B cell (primary cell): ENCODE measurements at regions not wholly inside any gene's neighbourhood (a gene's known extent, or its start where the extent isn't known, plus 50 kb on each side); places are given as distances from the start of the nearest gene placed in this dataset.

Source experiments
- ATAC-seq: fragments of 200-7000 bp; cut with Tn5 transposase; one replicate; pipeline ENCODE4 v1.10.0; 2021; ENCODE audit warnings: low read depth, mild to moderate bottlenecking, moderate number of reproducible peaks, moderate library complexity
- CTCF ChIA-PET: fragments of 350-600 bp; sonication (Branson Sonifier 250); formaldehyde crosslinking; loops from one replicate; lab custom pipeline; 2021; ENCODE audit warnings: antibody characterized with exemption, inconsistent platforms; lab: Charles Lee
- POLR2A ChIA-PET: fragments of 350-600 bp; sonication (Branson Sonifier 250); formaldehyde crosslinking; loops from one replicate; lab custom pipeline; 2021; ENCODE audit warnings: antibody characterized with exemption; lab: Charles Lee
- DNase-seq: peaks from one replicate; pipeline ENCODE4 v3.0.0; 2013
- H2AFZ ChIP-seq: 2 replicates; pipeline ENCODE4 v1.6.1; 2012; ENCODE audit warnings: mild to moderate bottlenecking, low read depth, low read length; ENCODE audit not compliant: insufficient read depth, poor library complexity, severe bottlenecking
- H3K27ac ChIP-seq, 2 donors: 1 replicate in 1 of 2; 2 replicates in 1 of 2; pipeline ENCODE4 v1.5.1; 2012 to 2013; ENCODE audit warnings: low read length in 2 of 2, mild to moderate bottlenecking in 2 of 2, moderate library complexity in 1 of 2
- H3K27me3 ChIP-seq, 4 experiments: fragments of 200-600 bp in 1 of 4; sonication (generic) in 1 of 4; replicated peaks in 1 of 4; 1 replicate in 2 of 4; 2 replicates in 2 of 4; pipeline versions ENCODE4 v1.6.1 to v1.7.0; 2013 to 2016; ENCODE audit warnings: low read length in 3 of 4, mild to moderate bottlenecking in 2 of 4, mixed read lengths in 1 of 4, moderate library complexity in 1 of 4; ENCODE audit not compliant: insufficient read depth in 4 of 4, control insufficient read depth in 3 of 4; ENCODE audit errors: control extremely low read depth in 1 of 4
- H3K36me3 ChIP-seq, 2 experiments: replicated peaks in 1 of 2; 1 replicate in 1 of 2; 2 replicates in 1 of 2; pipeline versions ENCODE4 v1.6.1 to v1.7.1; 2013; ENCODE audit warnings: low read length in 1 of 2; ENCODE audit not compliant: insufficient read depth in 2 of 2, control insufficient read depth in 1 of 2; ENCODE audit errors: control extremely low read depth in 1 of 2, extremely low read depth in 1 of 2
- H3K4me1 ChIP-seq, 2 donors: fragments of 200-600 bp in 1 of 2; sonication (generic) in 1 of 2; 1 replicate in 1 of 2; 2 replicates in 1 of 2; pipeline versions ENCODE4 v1.5.1 to v1.6.1; 2013 to 2017; ENCODE audit warnings: low read length in 2 of 2; ENCODE audit not compliant: control insufficient read depth in 2 of 2, insufficient read depth in 2 of 2
- H3K4me2 ChIP-seq: replicated peaks from 2 replicates; pipeline ENCODE3; 2012; ENCODE audit warnings: mild to moderate bottlenecking, low read depth, low read length; ENCODE audit not compliant: poor library complexity, severe bottlenecking
- H3K4me3 ChIP-seq, 5 experiments: fragments of 200-600 bp in 1 of 5; sonication (generic) in 1 of 5; 1 replicate in 3 of 5; 2 replicates in 2 of 5; pipeline versions ENCODE4 v1.5.1 to v1.7.0; 2011 to 2016; ENCODE audit warnings: low read length in 4 of 5, mild to moderate bottlenecking in 4 of 5, low read depth in 2 of 5, control low read depth in 1 of 5, moderate library complexity in 1 of 5; ENCODE audit not compliant: insufficient read depth in 1 of 5; ENCODE audit errors: control extremely low read depth in 1 of 5, extremely low read depth in 1 of 5
- H3K79me2 ChIP-seq: fragments of 200-600 bp; sonication (generic); one replicate; pipeline ENCODE4 v1.6.0; 2016; ENCODE audit warnings: low read length; ENCODE audit not compliant: control insufficient read depth, insufficient read depth
- H3K9ac ChIP-seq: fragments of 200-600 bp; sonication (generic); 2 replicates; pipeline ENCODE4 v1.6.1; 2017; ENCODE audit warnings: mild to moderate bottlenecking, low read length, moderate library complexity
- H3K9me3 ChIP-seq, 3 donors: one replicate each; pipeline versions ENCODE4 v1.6.1 to v1.7.1; 2013; ENCODE audit warnings: low read length in 2 of 3; ENCODE audit not compliant: control insufficient read depth in 2 of 3, insufficient read depth in 1 of 3; ENCODE audit errors: control extremely low read depth in 1 of 3
- H4K20me1 ChIP-seq: 2 replicates; pipeline ENCODE4 v1.6.0; 2012; ENCODE audit warnings: mild to moderate bottlenecking, low read length; ENCODE audit not compliant: insufficient read depth, control insufficient read depth, poor library complexity, severe bottlenecking
- H3K27ac Mint-ChIP-seq: one replicate; pipeline ENCODE4 v1.8.0; 2021; ENCODE audit warnings: mixed read lengths
- H3K27me3 Mint-ChIP-seq: one replicate; pipeline ENCODE4 v1.8.0; 2021; ENCODE audit warnings: mixed read lengths
- H3K4me1 Mint-ChIP-seq: one replicate; pipeline ENCODE4 v1.8.0; 2021; ENCODE audit warnings: mixed read lengths
- H3K4me3 Mint-ChIP-seq: one replicate; pipeline ENCODE4 v1.8.0; 2021; ENCODE audit warnings: mixed read lengths
- H3K9me3 Mint-ChIP-seq: one replicate; pipeline ENCODE4 v1.8.0; 2022; ENCODE audit warnings: mixed read lengths; ENCODE audit not compliant: insufficient read depth
- CTCF ChIP-seq: fragments of 200-600 bp; IDR thresholded peaks from one replicate; pipeline ENCODE4 v1.8.0; 2022; ENCODE audit warnings: antibody characterized with exemption, mild to moderate bottlenecking
- EZH2 ChIP-seq: IDR thresholded peaks from 2 replicates; pipeline ENCODE4 v1.6.1; 2012; ENCODE audit warnings: borderline replicate concordance, low read depth, mild to moderate bottlenecking, moderate library complexity, low read length; ENCODE audit not compliant: insufficient read depth, poor library complexity, severe bottlenecking
- WGBS: methylation state at CpG from one replicate; pipeline ENCODE4 v1.1.5; 2013; ENCODE audit warnings: missing lambda C conversion rate; ENCODE audit not compliant: insufficient coverage; 5-methylcytosine and 5-hydroxymethylcytosine counted together
- intact Hi-C: fragments of 100-400 bp; cut with micrococcal nuclease; formaldehyde crosslinking; loops from one replicate; pipeline ENCODE4 v1.10.0; 2022

DNA sequence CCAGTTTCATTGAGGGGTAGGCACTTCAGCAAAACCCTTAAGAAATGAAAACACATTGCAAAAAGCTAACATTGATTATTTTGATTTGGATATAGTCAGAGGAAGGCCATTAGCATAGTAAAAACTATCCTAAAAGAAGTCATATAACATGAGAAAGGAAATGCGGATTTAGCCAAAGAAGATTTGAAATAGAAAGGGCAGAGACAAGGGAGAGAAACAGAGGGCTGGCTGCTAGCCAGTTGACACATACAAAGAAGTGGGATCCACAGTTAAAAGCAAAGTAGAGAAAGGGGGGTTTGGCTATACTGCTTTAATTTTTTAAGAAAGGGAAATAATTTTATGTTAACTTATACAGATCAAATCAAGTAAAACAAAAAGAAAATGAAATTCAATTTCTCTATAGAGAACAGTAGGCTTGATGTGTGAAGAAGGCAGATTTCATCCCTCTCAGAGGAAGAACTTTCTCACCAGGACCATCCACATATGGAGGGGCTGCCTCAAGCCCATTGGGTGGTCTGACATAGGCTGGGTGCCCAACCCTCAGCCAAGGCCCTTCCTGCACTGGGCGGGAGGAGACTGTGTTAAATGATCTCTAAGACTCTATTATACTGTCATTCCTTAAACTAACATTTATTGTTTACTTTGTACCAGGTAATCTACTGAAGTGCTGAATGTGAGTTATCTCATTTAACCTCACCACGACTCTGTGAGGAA is 420.3 kb downstream of the CCDC91 start:
- no peaks in the 10 kb centered on the region for H3K79me2 ChIP-seq
- Mint-ChIP-seq H3K4me3 (no peak overlapping the region), H3K9me3 (peaks cover 12% of the 10 kb centered on the region), H3K27me3 (peaks cover 6% of the 10 kb centered on the region), H3K27ac (no peak overlapping the region), H3K4me1 (no peaks in the 10 kb centered on the region)
- intact Hi-C loops: no loop called here
- peaks cover 0 to 15% (median 4%) of the 10 kb centered on the region in 3 donors for H3K9me3 ChIP-seq
- WGBS: 100% methylated on average over 1 of the region's 3 CpGs
- H3K9ac ChIP-seq: no peak overlapping the region
- no peaks in the 10 kb centered on the region for H3K4me1 ChIP-seq
- H3K4me2 ChIP-seq: no peak overlapping the region
- H3K27me3 ChIP-seq: peaks cover 0 to 2% (median 0%) of the 10 kb centered on the region in 4 experiments
- H4K20me1 ChIP-seq: no peaks in the 10 kb centered on the region
- TF ChIP-seq CTCF (no peak), EZH2 (no peak)
- ChIA-PET CTCF (no interaction called here), POLR2A (no interaction called here)
- no peak overlapping the region for H3K27ac ChIP-seq
- no peak overlapping the region for H3K4me3 ChIP-seq
- H3K36me3 ChIP-seq: no peaks in the 10 kb centered on the region
- ATAC-seq (no peak), DNase-seq (no peak)
- H2AFZ ChIP-seq: no peak overlapping the region

GRCh38 chr12:28611115-28611435 is 420.8 kb downstream of the CCDC91 start:
- DNase-seq (no peak), ATAC-seq (no peak)
- no peak for TF ChIP-seq CTCF
- no peak for TF ChIP-seq EZH2
- peaks cover 0 to 15% (median 4%) of the 10 kb centered on the region in 3 donors for H3K9me3 ChIP-seq
- no peaks in the 10 kb centered on the region for H4K20me1 ChIP-seq
- Mint-ChIP-seq H3K27ac (no peak overlapping the region), H3K4me3 (no peak overlapping the region), H3K9me3 (peaks cover 12% of the 10 kb centered on the region), H3K27me3 (peaks cover 6% of the 10 kb centered on the region), H3K4me1 (no peaks in the 10 kb centered on the region)
- no peak overlapping the region for H3K4me2 ChIP-seq
- no peak overlapping the region for H3K27ac ChIP-seq
- no peaks in the 10 kb centered on the region for H3K4me1 ChIP-seq
- ChIA-PET CTCF (no interaction called here), POLR2A (no interaction called here)
- no peak overlapping the region for H3K9ac ChIP-seq
- no peaks in the 10 kb centered on the region for H3K79me2 ChIP-seq
- peaks cover 0 to 2% (median 0%) of the 10 kb centered on the region in 4 experiments for H3K27me3 ChIP-seq
- H3K36me3 ChIP-seq: no peaks in the 10 kb centered on the region
- intact Hi-C loops: no loop called here
- no peak overlapping the region for H2AFZ ChIP-seq
- H3K4me3 ChIP-seq: no peak overlapping the region
